Brain microvascular endothelial cell (primary cell): ENCODE measurements at regions not wholly inside any gene's neighbourhood (a gene's known extent, or its start where the extent isn't known, plus 50 kb on each side); places are given as distances from the start of the nearest gene placed in this dataset.

ENCODE experiments used
- DNase-seq: peaks from one replicate; pipeline ENCODE4 v3.0.0-alpha.2; 2020
- H3K27ac ChIP-seq: fragments of 250-450 bp; sonication (Bioruptor Pico); 2 replicates; pipeline ENCODE4 v1.5.1; 2020; ENCODE audit warnings: mild to moderate bottlenecking, moderate library complexity
- H3K27me3 ChIP-seq: fragments of 250-450 bp; sonication (Bioruptor Pico); replicated peaks from 2 replicates; pipeline ENCODE4 v1.5.1; 2020; ENCODE audit warnings: mild to moderate bottlenecking
- H3K36me3 ChIP-seq: fragments of 250-450 bp; sonication (Bioruptor Pico); replicated peaks from 2 replicates; pipeline ENCODE4 v1.5.1; 2020; ENCODE audit warnings: mild to moderate bottlenecking
- H3K4me3 ChIP-seq: 2 replicates; pipeline ENCODE4 v1.5.1; 2011; ENCODE audit warnings: low read depth, mild to moderate bottlenecking, control low read depth, low read length, moderate library complexity
- in situ Hi-C: cut with HindIII; loops from 2 replicates; pipeline ENCODE4 v1.10.0; 2017; ENCODE audit warnings: low sequenced_read_pairs, low pct_ligation_motif_present
- TF ChIP-seq, protein P1 (sequence below): IDR thresholded peaks from 2 replicates; pipeline ENCODE4 v1.5.1; 2011; ENCODE audit warnings: low read depth, mild to moderate bottlenecking, moderate library complexity, low read length, control low read depth, inconsistent platforms; ENCODE audit errors: missing control alignments

GRCh38 chr7:130865408-130866236, 131.6 kb upstream of the KLF14 start:
- Histone ChIP-seq H3K27ac (no peak overlapping the region), H3K36me3 (peaks cover 55% of the 10 kb centered on the region), H3K4me3 (no peak overlapping the region), H3K27me3 (no peaks in the 10 kb centered on the region)
- TF ChIP-seq, protein P1, sequence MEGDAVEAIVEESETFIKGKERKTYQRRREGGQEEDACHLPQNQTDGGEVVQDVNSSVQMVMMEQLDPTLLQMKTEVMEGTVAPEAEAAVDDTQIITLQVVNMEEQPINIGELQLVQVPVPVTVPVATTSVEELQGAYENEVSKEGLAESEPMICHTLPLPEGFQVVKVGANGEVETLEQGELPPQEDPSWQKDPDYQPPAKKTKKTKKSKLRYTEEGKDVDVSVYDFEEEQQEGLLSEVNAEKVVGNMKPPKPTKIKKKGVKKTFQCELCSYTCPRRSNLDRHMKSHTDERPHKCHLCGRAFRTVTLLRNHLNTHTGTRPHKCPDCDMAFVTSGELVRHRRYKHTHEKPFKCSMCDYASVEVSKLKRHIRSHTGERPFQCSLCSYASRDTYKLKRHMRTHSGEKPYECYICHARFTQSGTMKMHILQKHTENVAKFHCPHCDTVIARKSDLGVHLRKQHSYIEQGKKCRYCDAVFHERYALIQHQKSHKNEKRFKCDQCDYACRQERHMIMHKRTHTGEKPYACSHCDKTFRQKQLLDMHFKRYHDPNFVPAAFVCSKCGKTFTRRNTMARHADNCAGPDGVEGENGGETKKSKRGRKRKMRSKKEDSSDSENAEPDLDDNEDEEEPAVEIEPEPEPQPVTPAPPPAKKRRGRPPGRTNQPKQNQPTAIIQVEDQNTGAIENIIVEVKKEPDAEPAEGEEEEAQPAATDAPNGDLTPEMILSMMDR = peak; percentile 43
- no peak for DNase-seq
- in situ Hi-C loops = no loop called here

- H3K36me3 ChIP-seq = peaks cover 50% of the 10 kb centered on the region
- in situ Hi-C loops = no loop called here
These were observed 133.0 kb upstream of the KLF14 start for GRCh38 chr7:130867039-130867438.

DNA sequence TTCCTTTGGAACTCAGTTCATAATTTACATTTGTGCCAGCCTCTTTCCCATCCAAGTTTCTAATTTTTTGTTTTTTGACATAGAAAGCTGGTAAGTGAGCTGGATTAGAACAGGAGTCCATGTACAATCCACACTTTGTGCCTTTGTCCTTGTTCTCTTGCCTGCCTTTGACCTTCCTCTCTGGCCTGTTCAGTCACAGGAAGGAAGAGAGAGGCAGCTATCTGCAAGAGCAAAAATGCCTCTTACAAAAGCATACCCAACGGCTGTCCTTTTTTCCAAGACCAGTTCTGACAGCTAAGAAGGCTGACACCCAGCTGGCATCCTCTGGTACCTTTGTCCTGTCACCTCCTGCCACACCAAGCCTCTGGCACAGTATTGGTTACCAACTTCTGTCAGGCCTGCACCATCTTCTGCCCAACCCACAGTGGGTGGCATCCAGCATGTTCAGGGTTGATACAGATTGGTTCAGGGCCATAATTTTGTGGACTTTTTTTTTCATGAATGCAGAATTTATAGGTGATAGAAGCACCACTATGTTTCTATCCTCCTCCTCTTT, 133.7 kb upstream of the KLF14 start:
- Histone ChIP-seq H3K4me3 (no peak overlapping the region), H3K27me3 (no peaks in the 10 kb centered on the region), H3K36me3 (peaks cover 55% of the 10 kb centered on the region), H3K27ac (no peak overlapping the region)
- DNase-seq = no peak
- in situ Hi-C loops = no loop called here
- TF ChIP-seq, protein P1 = no peak

More at GRCh38 chr7:130867039-130867438, 133.0 kb upstream of the KLF14 start:
- TF ChIP-seq, protein P1 = no peak
- DNase-seq = no peak
- Histone ChIP-seq H3K27me3 (no peaks in the 10 kb centered on the region), H3K4me3 (no peak overlapping the region), H3K27ac (no peak overlapping the region)

DNA sequence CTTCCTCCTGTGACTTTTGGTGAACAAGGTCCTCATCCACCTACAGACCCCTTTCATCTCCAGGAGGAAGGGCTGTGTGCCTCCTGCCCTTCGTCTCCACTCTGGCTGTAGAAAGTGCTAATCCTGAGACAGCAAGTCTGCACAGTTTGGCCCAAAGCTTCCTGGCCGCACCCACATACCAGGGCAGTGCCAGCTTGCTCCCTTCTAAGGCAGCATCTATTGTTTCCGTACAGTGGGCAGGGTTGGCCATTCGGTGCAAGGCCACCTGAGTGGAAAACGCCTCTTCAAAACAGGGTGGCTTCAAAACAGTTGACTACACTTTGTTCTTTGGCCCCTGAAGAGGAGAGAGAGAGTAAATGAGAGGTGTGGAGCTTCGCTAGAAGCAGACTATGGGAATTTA, 134.1 kb upstream of the KLF14 start:
- DNase-seq = no peak
- peaks cover 58% of the 10 kb centered on the region for H3K36me3 ChIP-seq
- TF ChIP-seq, protein P1 = no peak
- no peak overlapping the region for H3K4me3 ChIP-seq
- H3K27ac ChIP-seq = no peak overlapping the region
- H3K27me3 ChIP-seq = no peaks in the 10 kb centered on the region
- in situ Hi-C loops = no loop called here

DNA sequence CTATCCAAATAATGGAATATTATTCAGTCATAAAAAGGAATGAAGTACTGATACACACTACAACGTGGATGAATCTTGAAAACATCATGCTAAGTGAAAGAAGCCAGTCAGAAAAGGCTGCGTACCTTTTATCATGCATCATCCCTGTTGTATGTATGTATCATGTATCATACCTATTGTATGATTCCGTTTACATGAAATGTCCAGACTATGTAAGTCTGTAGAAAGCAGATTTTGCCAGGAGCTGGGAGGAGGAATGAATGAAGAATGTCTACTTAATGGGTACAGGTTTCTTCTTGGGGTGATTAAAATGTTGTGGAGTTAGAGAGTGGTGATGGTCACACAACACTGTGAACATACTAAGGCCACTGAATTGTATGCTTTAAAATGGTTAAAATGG, 135.9 kb upstream of the KLF14 start:
- TF ChIP-seq, protein P1 = no peak
- DNase-seq = no peak
- in situ Hi-C loops = no loop called here
- Histone ChIP-seq H3K27me3 (no peaks in the 10 kb centered on the region), H3K36me3 (peaks cover 70% of the 10 kb centered on the region), H3K4me3 (no peak overlapping the region), H3K27ac (no peak overlapping the region)
